ENCODE measurements at regions not wholly inside any gene's neighbourhood (a gene's known extent, or its start where the extent isn't known, plus 50 kb on each side); places are given as distances from the start of the nearest gene placed in this dataset.

DNA sequence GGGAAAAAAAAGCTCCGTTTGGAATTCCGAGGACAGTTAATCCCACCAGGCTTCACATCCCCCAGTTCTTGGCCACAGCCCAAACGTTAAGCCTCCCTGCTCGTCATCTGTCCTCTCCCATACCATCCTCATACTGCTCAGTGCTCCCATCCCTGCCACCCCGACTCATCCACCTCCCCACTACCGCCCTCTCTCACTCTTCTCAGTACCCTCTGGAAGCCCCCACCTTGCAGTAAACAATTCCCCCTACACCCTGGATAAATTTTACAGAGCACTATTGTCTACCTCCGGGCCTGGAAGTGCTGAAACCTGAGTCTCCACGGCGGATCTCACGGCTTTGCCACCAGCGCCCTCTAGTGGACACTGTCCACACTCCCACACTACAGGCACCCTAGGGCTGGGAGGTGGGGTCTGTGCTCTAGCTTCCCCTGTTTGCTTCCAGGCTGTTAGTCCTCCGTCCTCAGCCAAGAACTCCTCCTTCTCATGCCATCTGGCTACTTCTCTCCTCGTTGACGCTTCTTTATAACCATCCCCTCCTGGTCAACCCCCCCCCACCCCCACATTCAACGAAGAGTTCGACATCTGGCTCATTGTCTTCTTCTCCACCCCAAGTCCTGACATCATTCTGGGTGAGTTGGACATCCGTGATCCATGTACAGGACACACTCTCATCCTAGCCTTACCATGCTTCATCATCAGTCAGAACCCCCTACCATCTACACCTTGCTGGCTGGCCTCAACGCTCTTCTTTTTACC lies 54.5 kb downstream of the RTL9 start:
- Histone ChIP-seq H3K4ac (ENCODE audit: low read depth, low read length) (no peak overlapping the region), H2AFZ (ENCODE audit: low read length) (peak overlapping the region; percentile 85), H3K79me1 (ENCODE audit: insufficient read depth, low read depth, low read length, poor library complexity, severe bottlenecking) (no peaks in the 10 kb centered on the region), H3K9ac (ENCODE audit: extremely low read depth, insufficient read length, low read length) (no peak overlapping the region), H3T11ph (ENCODE audit: low read length) (no peak overlapping the region), H3K79me2 (ENCODE audit: insufficient read depth, low read length) (no peaks in the 10 kb centered on the region), H4K20me1 (ENCODE audit: control insufficient read depth, insufficient read depth, insufficient read length) (no peaks in the 10 kb centered on the region), H2BK12ac (ENCODE audit: insufficient read length, low read depth, low read length) (no peak overlapping the region), H2BK20ac (ENCODE audit: low read depth, low read length, poor library complexity, severe bottlenecking) (no peak overlapping the region), H3K23ac (ENCODE audit: insufficient read length, low read depth, low read length) (no peak overlapping the region), H2BK120ac (ENCODE audit: low read depth, low read length, poor library complexity, severe bottlenecking) (no peak overlapping the region), H4K8ac (replicated peaks; ENCODE audit: insufficient read length, low read depth, low read length) (no peak overlapping the region), H3K56ac (ENCODE audit: insufficient read length, low read depth, low read length) (no peak overlapping the region), H2BK15ac (ENCODE audit: low read depth, low read length) (no peak overlapping the region), H3K27me3 (ENCODE audit: insufficient read depth, low read length) (no peaks in the 10 kb centered on the region), H3K4me2 (ENCODE audit: insufficient read depth, insufficient read length, low read length) (no peak overlapping the region), H3K18ac (ENCODE audit: insufficient read length, low read depth, low read length) (no peak overlapping the region), H3K9me3 (ENCODE audit: control insufficient read depth, low read depth, low read length) (no peaks in the 10 kb centered on the region), H4K5ac (ENCODE audit: insufficient read length, low read depth, low read length) (no peak overlapping the region), H2AK5ac (ENCODE audit: insufficient read length, low read length) (no peak overlapping the region), H4K91ac (ENCODE audit: insufficient read length, low read depth, low read length) (no peak overlapping the region), H3K4me1 (ENCODE audit: insufficient read depth, low read length) (no peaks in the 10 kb centered on the region; the same call in 1 of the 2 replicates), H2BK5ac (ENCODE audit: insufficient read length, low read length) (no peak overlapping the region), H3K23me2 (ENCODE audit: insufficient read length, low read depth, low read length, poor library complexity, severe bottlenecking) (no peaks in the 10 kb centered on the region), H3K14ac (ENCODE audit: insufficient read depth, low read length) (no peak overlapping the region), H3K27ac (ENCODE audit: insufficient read length, low read depth, low read length) (no peak overlapping the region)
- Mint-ChIP-seq H3K27ac (no peak overlapping the region; a peak in 1 of 7 replicates), H3K27me3 (ENCODE audit: low read depth) (peaks cover 3% of the 10 kb centered on the region; the same call in 1 of the 2 replicates), H3K9me3 (no peaks in the 10 kb centered on the region; a peak in 1 of 5 replicates), H3K4me1 (peaks cover 12 to 31% of the 10 kb centered on the region in 2 experiments), H3K36me3 (ENCODE audit: insufficient read depth in 1 of 3, low read depth in 3 of 3) (no peaks in the 10 kb centered on the region), H3K4me3 (peak overlapping the region; percentile 23 to 69)
- DNase-seq, result peak; percentile 81
- TF ChIP-seq, protein P1, sequence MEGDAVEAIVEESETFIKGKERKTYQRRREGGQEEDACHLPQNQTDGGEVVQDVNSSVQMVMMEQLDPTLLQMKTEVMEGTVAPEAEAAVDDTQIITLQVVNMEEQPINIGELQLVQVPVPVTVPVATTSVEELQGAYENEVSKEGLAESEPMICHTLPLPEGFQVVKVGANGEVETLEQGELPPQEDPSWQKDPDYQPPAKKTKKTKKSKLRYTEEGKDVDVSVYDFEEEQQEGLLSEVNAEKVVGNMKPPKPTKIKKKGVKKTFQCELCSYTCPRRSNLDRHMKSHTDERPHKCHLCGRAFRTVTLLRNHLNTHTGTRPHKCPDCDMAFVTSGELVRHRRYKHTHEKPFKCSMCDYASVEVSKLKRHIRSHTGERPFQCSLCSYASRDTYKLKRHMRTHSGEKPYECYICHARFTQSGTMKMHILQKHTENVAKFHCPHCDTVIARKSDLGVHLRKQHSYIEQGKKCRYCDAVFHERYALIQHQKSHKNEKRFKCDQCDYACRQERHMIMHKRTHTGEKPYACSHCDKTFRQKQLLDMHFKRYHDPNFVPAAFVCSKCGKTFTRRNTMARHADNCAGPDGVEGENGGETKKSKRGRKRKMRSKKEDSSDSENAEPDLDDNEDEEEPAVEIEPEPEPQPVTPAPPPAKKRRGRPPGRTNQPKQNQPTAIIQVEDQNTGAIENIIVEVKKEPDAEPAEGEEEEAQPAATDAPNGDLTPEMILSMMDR (conservative IDR thresholded peaks at IDR 0.05), result peak; percentile 96
- WGBS (ENCODE audit: extremely low coverage, insufficient read length, low lambda C conversion rate), result no CpG with 5 or more reads among the region's 18 CpGs

All from H9 (cell line).